ENCODE measurements at regions not wholly inside any gene's neighbourhood (a gene's known extent, or its start where the extent isn't known, plus 50 kb on each side); places are given as distances from the start of the nearest gene placed in this dataset.

- Histone ChIP-seq H3K4me3 (ENCODE audit: extremely low read depth, insufficient read depth, low read length, poor library complexity, severe bottlenecking) (no peak overlapping the region), H3K9me3 (ENCODE audit: control insufficient read depth, low read length) (no peaks in the 10 kb centered on the region), H3K27ac (ENCODE audit: low read depth, low read length, severe bottlenecking) (no peak overlapping the region), H3K36me3 (ENCODE audit: control insufficient read depth, insufficient read depth, low read length) (no peaks in the 10 kb centered on the region), H3K4me1 (ENCODE audit: control insufficient read depth, insufficient read depth, low read length, poor library complexity, severe bottlenecking) (no peaks in the 10 kb centered on the region)
- 85 to 100% methylated on average over 1 to 3 of the region's 4 CpGs for WGBS, 2 experiments (ENCODE audit: insufficient coverage in 2 of 2)
Measured at GRCh38 chr3:73945541-73945940, 320.8 kb upstream of the PDZRN3 start.

GRCh38 chr3:73939985-73940384, 315.2 kb upstream of the PDZRN3 start:
- H3K27ac ChIP-seq (ENCODE audit: low read depth, low read length, severe bottlenecking), result no peak overlapping the region
- H3K4me3 ChIP-seq (ENCODE audit: extremely low read depth, insufficient read depth, low read length, poor library complexity, severe bottlenecking), result no peak overlapping the region
- no peaks in the 10 kb centered on the region for H3K9me3 ChIP-seq (ENCODE audit: control insufficient read depth, low read length)
- H3K4me1 ChIP-seq (ENCODE audit: control insufficient read depth, insufficient read depth, low read length, poor library complexity, severe bottlenecking), result no peaks in the 10 kb centered on the region
- H3K36me3 ChIP-seq (ENCODE audit: control insufficient read depth, insufficient read depth, low read length), result no peaks in the 10 kb centered on the region

- no peaks in the 10 kb centered on the region for H3K4me1 ChIP-seq (ENCODE audit: control insufficient read depth, insufficient read depth, low read length, poor library complexity, severe bottlenecking)
- no peak overlapping the region for H3K27ac ChIP-seq (ENCODE audit: low read depth, low read length, severe bottlenecking)
- H3K4me3 ChIP-seq (ENCODE audit: extremely low read depth, insufficient read depth, low read length, poor library complexity, severe bottlenecking), result no peak overlapping the region
- WGBS, 2 experiments (ENCODE audit: insufficient coverage in 2 of 2), result 86% methylated on average over 1 of the region's 3 CpGs; no CpG with 5 or more reads in 1 of the 2 experiments
- H3K36me3 ChIP-seq (ENCODE audit: control insufficient read depth, insufficient read depth, low read length), result no peaks in the 10 kb centered on the region
- H3K9me3 ChIP-seq (ENCODE audit: control insufficient read depth, low read length), result no peaks in the 10 kb centered on the region
Measured at GRCh38 chr3:73933585-73933984, 308.8 kb upstream of the PDZRN3 start.

- H3K4me3 ChIP-seq (ENCODE audit: extremely low read depth, insufficient read depth, low read length, poor library complexity, severe bottlenecking), result no peak overlapping the region
- no peaks in the 10 kb centered on the region for H3K36me3 ChIP-seq (ENCODE audit: control insufficient read depth, insufficient read depth, low read length)
- WGBS, 2 experiments (ENCODE audit: insufficient coverage in 2 of 2), result no CpG with 5 or more reads among the region's 4 CpGs
- H3K9me3 ChIP-seq (ENCODE audit: control insufficient read depth, low read length), result no peaks in the 10 kb centered on the region
- H3K4me1 ChIP-seq (ENCODE audit: control insufficient read depth, insufficient read depth, low read length, poor library complexity, severe bottlenecking), result no peaks in the 10 kb centered on the region
- H3K27ac ChIP-seq (ENCODE audit: low read depth, low read length, severe bottlenecking), result no peak overlapping the region
Measured at GRCh38 chr3:73927203-73927570, 302.4 kb upstream of the PDZRN3 start.

GRCh38 chr3:73926360-73927202, 301.8 kb upstream of the PDZRN3 start:
- no peaks in the 10 kb centered on the region for H3K36me3 ChIP-seq (ENCODE audit: control insufficient read depth, insufficient read depth, low read length)
- no peak overlapping the region for H3K4me3 ChIP-seq (ENCODE audit: extremely low read depth, insufficient read depth, low read length, poor library complexity, severe bottlenecking)
- H3K27ac ChIP-seq (ENCODE audit: low read depth, low read length, severe bottlenecking), result no peak overlapping the region
- H3K4me1 ChIP-seq (ENCODE audit: control insufficient read depth, insufficient read depth, low read length, poor library complexity, severe bottlenecking), result no peaks in the 10 kb centered on the region
- 79 to 85% methylated on average over 3 to 4 of the region's 5 CpGs for WGBS, 2 experiments (ENCODE audit: insufficient coverage in 2 of 2)
- no peaks in the 10 kb centered on the region for H3K9me3 ChIP-seq (ENCODE audit: control insufficient read depth, low read length)

- no peak overlapping the region for H3K4me3 ChIP-seq (ENCODE audit: extremely low read depth, insufficient read depth, low read length, poor library complexity, severe bottlenecking)
- H3K4me1 ChIP-seq (ENCODE audit: control insufficient read depth, insufficient read depth, low read length, poor library complexity, severe bottlenecking), result no peaks in the 10 kb centered on the region
- H3K27ac ChIP-seq (ENCODE audit: low read depth, low read length, severe bottlenecking), result no peak overlapping the region
- no peaks in the 10 kb centered on the region for H3K9me3 ChIP-seq (ENCODE audit: control insufficient read depth, low read length)
- WGBS, 2 experiments (ENCODE audit: insufficient coverage in 2 of 2), result 100% methylated on average over 1 to 2 of the region's 3 CpGs
- no peaks in the 10 kb centered on the region for H3K36me3 ChIP-seq (ENCODE audit: control insufficient read depth, insufficient read depth, low read length)
Measured at GRCh38 chr3:73925011-73925410, 300.3 kb upstream of the PDZRN3 start.

- H3K9me3 ChIP-seq (ENCODE audit: control insufficient read depth, low read length), result no peaks in the 10 kb centered on the region
- no peak overlapping the region for H3K4me3 ChIP-seq (ENCODE audit: extremely low read depth, insufficient read depth, low read length, poor library complexity, severe bottlenecking)
- no peaks in the 10 kb centered on the region for H3K4me1 ChIP-seq (ENCODE audit: control insufficient read depth, insufficient read depth, low read length, poor library complexity, severe bottlenecking)
- no peak overlapping the region for H3K27ac ChIP-seq (ENCODE audit: low read depth, low read length, severe bottlenecking)
- no peaks in the 10 kb centered on the region for H3K36me3 ChIP-seq (ENCODE audit: control insufficient read depth, insufficient read depth, low read length)
- WGBS, 2 experiments (ENCODE audit: insufficient coverage in 2 of 2), result 100% methylated on average over 1 of the region's 6 CpGs; no CpG with 5 or more reads in 1 of the 2 experiments
Measured at GRCh38 chr3:73924048-73924447, 299.3 kb upstream of the PDZRN3 start.

GRCh38 chr3:73917643-73918042, 292.9 kb upstream of the PDZRN3 start:
- no CpG with 5 or more reads among the region's 2 CpGs for WGBS, 2 experiments (ENCODE audit: insufficient coverage in 2 of 2)
- Histone ChIP-seq H3K9me3 (ENCODE audit: control insufficient read depth, low read length) (no peaks in the 10 kb centered on the region), H3K36me3 (ENCODE audit: control insufficient read depth, insufficient read depth, low read length) (no peaks in the 10 kb centered on the region), H3K4me3 (ENCODE audit: extremely low read depth, insufficient read depth, low read length, poor library complexity, severe bottlenecking) (no peak overlapping the region), H3K4me1 (ENCODE audit: control insufficient read depth, insufficient read depth, low read length, poor library complexity, severe bottlenecking) (no peaks in the 10 kb centered on the region), H3K27ac (ENCODE audit: low read depth, low read length, severe bottlenecking) (no peak overlapping the region)

- H3K9me3 ChIP-seq (ENCODE audit: control insufficient read depth, low read length), result no peaks in the 10 kb centered on the region
- no peaks in the 10 kb centered on the region for H3K36me3 ChIP-seq (ENCODE audit: control insufficient read depth, insufficient read depth, low read length)
- H3K4me1 ChIP-seq (ENCODE audit: control insufficient read depth, insufficient read depth, low read length, poor library complexity, severe bottlenecking), result no peaks in the 10 kb centered on the region
- 82% methylated on average over 2 of the region's 2 CpGs; no CpG with 5 or more reads in 1 of the 2 experiments for WGBS, 2 experiments (ENCODE audit: insufficient coverage in 2 of 2)
- H3K27ac ChIP-seq (ENCODE audit: low read depth, low read length, severe bottlenecking), result no peak overlapping the region
- H3K4me3 ChIP-seq (ENCODE audit: extremely low read depth, insufficient read depth, low read length, poor library complexity, severe bottlenecking), result no peak overlapping the region
Measured at GRCh38 chr3:73915886-73916285, 291.1 kb upstream of the PDZRN3 start.

GRCh38 chr3:73908218-73908617, 283.5 kb upstream of the PDZRN3 start:
- no peaks in the 10 kb centered on the region for H3K9me3 ChIP-seq (ENCODE audit: control insufficient read depth, low read length)
- no peaks in the 10 kb centered on the region for H3K4me1 ChIP-seq (ENCODE audit: control insufficient read depth, insufficient read depth, low read length, poor library complexity, severe bottlenecking)
- H3K36me3 ChIP-seq (ENCODE audit: control insufficient read depth, insufficient read depth, low read length), result no peaks in the 10 kb centered on the region
- H3K4me3 ChIP-seq (ENCODE audit: extremely low read depth, insufficient read depth, low read length, poor library complexity, severe bottlenecking), result no peak overlapping the region
- no CpG with 5 or more reads among the region's 3 CpGs for WGBS, 2 experiments (ENCODE audit: insufficient coverage in 2 of 2)
- H3K27ac ChIP-seq (ENCODE audit: low read depth, low read length, severe bottlenecking), result no peak overlapping the region

- Histone ChIP-seq H3K4me3 (ENCODE audit: extremely low read depth, insufficient read depth, low read length, poor library complexity, severe bottlenecking) (no peak overlapping the region), H3K27ac (ENCODE audit: low read depth, low read length, severe bottlenecking) (no peak overlapping the region), H3K4me1 (ENCODE audit: control insufficient read depth, insufficient read depth, low read length, poor library complexity, severe bottlenecking) (no peaks in the 10 kb centered on the region), H3K36me3 (ENCODE audit: control insufficient read depth, insufficient read depth, low read length) (no peaks in the 10 kb centered on the region), H3K9me3 (ENCODE audit: control insufficient read depth, low read length) (no peaks in the 10 kb centered on the region)
- 100% methylated on average over 1 of the region's 2 CpGs; no CpG with 5 or more reads in 1 of the 2 experiments for WGBS, 2 experiments (ENCODE audit: insufficient coverage in 2 of 2)
Measured at GRCh38 chr3:73901686-73902085, 276.9 kb upstream of the PDZRN3 start.
